NT2/D1 (cell line): ENCODE measurements at regions not wholly inside any gene's neighbourhood (a gene's known extent, or its start where the extent isn't known, plus 50 kb on each side); places are given as distances from the start of the nearest gene placed in this dataset.

ENCODE experiments used
- SUZ12 ChIP-seq: IDR thresholded peaks from 2 replicates; pipeline ENCODE4 v1.6.1; 2011; ENCODE audit not compliant: insufficient read length, insufficient read depth; ENCODE audit errors: extremely low read depth
- YY1 ChIP-seq: IDR thresholded peaks from 2 replicates; pipeline ENCODE4 v1.6.1; 2011; ENCODE audit not compliant: insufficient read length, insufficient read depth
- ZNF274 ChIP-seq: IDR thresholded peaks from 2 replicates; pipeline ENCODE4 v1.6.1; 2011; ENCODE audit warnings: mild to moderate bottlenecking, low read depth, low read length

- no peak for TF ChIP-seq YY1
- no peak for TF ChIP-seq ZNF274
- no peak for TF ChIP-seq SUZ12
Observed at GRCh38 chr12:131499160-131499863, 211.6 kb upstream of the SFSWAP start.
